ENCODE measurements at regions not wholly inside any gene's neighbourhood (a gene's known extent, or its start where the extent isn't known, plus 50 kb on each side); places are given as distances from the start of the nearest gene placed in this dataset.
"Not testable (repeated sequence)": the region's sequence is repeated elsewhere in the genome, so short reads cannot be mapped to it uniquely, and the experiment has no call there.

DNA sequence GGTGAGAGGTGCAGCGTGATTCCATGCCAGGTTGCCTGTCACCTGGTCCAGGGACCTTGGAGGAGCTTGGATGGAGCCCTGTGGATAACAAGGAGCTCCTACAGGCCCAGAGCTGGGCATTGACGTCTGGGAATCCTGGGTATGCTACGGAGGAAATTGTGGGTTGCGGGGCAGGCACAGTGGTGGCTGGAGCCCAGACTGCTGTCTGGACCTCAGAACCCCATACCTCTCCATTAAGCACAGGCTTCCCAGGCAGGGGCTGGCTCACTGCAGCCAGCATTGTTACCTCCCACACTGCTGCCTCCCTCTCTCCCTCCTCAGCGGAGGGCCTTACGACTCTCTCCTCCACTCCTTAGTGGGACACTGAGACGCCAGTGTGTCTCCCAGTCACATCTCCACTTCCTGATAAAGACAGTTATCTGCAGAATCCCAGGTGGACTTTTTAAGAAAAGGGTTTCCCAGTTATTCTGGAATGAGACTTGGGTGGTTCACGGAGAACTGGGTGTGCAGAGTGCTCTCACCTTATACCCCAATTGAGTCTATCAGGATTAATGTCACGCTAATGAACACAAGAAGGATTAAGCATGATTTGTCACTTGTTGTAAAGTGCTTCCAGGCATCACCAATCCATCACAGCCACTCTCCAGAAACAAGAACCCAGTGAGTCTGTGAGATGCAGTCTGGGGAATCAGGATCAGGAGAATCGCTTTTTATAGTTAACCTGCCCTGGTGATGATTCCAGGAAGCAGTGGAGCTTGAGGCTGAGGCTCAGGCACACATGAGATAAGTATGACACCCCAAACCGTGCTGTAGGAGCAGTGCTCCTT lies 309.4 kb downstream of the RPS24 start:
- DNase-seq (ENCODE audit: low spot score) = no peak

GRCh38 chr10:78344257-78344656 lies 310.6 kb downstream of the RPS24 start:
- not testable (repeated sequence) for DNase-seq (ENCODE audit: low spot score)

GRCh38 chr10:78345515-78345914 lies 311.9 kb downstream of the RPS24 start:
- not testable (repeated sequence) for DNase-seq (ENCODE audit: low spot score)

DNA sequence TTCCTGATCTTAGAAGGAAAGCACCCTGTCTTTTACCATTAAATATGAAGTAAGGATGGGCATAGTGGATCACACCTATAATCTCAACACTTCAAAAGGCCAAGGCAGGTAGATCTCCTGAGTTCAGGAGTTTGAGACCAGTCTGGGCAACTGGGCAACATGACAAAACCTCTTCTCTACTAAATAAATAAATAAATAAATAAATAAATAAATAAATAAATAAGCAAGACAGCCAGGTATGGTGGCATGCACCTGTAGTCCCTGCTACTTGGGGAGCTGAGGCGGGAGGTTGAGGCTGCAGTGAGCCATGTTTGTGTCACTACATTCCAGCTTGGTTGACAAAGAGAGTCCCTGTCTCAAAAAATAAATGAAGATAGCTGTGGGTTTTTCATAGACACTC lies 313.1 kb downstream of the RPS24 start:
- DNase-seq (ENCODE audit: low spot score) = no peak

- DNase-seq (ENCODE audit: low spot score) = no peak
Measured at GRCh38 chr10:78348411-78349164, 314.9 kb downstream of the RPS24 start.

DNA sequence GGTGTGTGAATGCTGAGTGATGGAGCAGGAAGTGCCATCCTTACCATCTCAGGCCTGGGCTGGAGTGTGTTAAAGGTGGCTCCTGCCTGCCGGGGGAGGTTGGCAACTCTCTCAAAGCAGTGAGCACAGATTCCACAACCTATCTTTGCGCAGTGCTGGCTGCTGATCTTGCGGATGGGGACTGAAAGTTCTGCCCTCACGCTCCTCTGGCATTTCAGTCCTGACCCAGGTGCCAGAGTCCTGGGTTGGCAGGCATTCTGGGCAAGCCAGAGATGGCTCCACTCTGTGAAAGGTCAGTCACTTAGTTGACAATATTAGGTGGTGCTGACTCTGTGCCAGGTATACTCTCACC lies 315.5 kb downstream of the RPS24 start:
- DNase-seq (ENCODE audit: low spot score) = no peak

DNA sequence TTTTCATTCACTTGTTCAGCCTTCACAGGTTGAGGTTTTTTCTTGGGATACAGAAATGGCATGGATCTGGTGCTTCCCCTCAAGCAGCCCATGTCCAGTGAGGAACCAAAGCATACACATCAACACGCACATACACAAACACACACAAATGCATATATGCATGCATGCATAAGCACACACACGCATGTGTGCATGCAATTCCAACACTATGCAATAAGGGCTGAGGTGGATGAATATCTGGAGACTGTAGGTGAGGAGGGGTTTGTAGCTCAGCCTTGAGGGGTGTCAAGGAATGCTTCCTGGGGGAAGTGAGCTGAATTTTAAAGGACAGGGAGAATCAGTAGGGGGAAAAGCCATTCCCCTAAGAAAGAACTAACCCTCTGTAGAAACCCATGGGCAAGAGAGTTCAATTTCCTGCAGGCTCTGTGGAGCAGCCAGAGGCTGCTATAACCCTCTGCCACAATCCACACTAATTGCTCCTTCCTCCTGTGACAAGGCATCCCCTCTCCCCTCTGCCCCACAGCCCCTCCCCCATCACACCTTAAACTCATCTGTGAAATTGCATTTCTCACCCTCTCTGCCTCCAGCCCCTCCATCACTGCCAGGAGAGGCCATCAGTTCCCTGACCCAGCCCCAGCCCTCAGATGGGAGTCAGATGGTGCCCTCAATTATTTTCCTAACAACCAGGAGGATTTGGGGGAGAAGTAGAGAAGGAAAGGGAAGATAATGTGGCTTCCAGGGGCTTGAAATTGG lies 316.4 kb downstream of the RPS24 start:
- no peak for DNase-seq (ENCODE audit: low spot score)

- DNase-seq (ENCODE audit: low spot score) = no peak
Measured at GRCh38 chr10:78351283-78351682, 317.6 kb downstream of the RPS24 start.

DNA sequence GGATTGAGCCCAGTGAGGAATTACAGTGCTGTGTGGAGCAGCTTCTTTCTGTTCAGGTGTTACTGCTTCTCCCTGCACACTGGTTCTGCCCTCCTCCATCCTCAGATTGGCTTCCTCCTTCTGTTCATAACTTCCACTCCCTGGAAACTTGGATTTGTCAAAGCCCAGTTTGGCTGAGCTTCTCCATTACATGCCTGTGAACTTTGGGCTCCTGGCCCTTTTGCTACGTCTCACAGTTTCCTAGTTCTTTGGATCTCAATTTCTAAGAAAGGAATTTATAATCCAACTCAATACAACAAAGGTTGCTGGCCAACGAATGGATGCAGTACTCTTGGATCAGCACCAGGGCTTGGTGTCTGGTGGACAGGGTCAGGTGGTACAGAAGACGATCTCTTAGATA lies 318.1 kb downstream of the RPS24 start:
- DNase-seq (ENCODE audit: low spot score) = no peak

DNA sequence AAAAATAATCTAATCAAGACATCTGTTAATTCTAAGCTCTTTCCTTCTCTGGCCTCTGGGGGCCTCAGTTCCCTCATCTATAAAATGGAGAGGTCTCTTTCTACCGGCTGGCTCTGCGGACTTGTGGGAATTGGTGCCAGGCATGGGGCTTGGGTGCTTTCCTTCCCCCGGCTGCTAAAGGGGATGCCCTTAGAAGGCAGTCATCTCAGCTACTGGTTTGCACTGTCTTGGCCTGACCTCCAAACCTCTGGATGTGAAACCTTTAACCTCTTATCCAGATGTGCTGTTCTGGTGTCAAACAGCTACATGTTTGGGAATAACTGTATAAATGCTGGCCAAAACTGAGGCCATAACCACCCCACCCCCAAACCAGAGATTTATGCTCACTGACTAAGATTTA lies 320.0 kb downstream of the RPS24 start:
- DNase-seq (ENCODE audit: low spot score) = no peak

DNA sequence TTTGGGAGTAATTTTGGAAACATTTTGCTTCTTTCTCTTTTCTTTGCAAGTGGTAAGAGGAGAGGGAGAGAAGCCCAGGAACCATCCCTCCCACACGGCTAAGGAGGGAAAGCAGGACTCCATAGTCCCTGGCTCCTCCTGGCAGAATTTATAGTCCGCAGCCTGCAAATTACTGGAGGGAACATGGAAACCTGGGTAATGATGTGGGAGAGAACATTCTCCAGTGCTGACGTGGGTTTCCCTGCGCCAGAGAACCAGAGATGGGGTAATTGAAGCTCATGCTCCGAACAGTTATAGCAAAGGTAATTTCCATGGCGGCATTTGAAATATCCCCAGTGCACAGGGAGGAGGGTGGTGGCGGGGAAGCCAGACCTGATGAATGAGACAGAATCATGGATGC lies 320.4 kb downstream of the RPS24 start:
- DNase-seq (ENCODE audit: low spot score) = no peak

- no peak for DNase-seq (ENCODE audit: low spot score)
Measured at GRCh38 chr10:78356291-78356900, 322.7 kb downstream of the RPS24 start.

DNA sequence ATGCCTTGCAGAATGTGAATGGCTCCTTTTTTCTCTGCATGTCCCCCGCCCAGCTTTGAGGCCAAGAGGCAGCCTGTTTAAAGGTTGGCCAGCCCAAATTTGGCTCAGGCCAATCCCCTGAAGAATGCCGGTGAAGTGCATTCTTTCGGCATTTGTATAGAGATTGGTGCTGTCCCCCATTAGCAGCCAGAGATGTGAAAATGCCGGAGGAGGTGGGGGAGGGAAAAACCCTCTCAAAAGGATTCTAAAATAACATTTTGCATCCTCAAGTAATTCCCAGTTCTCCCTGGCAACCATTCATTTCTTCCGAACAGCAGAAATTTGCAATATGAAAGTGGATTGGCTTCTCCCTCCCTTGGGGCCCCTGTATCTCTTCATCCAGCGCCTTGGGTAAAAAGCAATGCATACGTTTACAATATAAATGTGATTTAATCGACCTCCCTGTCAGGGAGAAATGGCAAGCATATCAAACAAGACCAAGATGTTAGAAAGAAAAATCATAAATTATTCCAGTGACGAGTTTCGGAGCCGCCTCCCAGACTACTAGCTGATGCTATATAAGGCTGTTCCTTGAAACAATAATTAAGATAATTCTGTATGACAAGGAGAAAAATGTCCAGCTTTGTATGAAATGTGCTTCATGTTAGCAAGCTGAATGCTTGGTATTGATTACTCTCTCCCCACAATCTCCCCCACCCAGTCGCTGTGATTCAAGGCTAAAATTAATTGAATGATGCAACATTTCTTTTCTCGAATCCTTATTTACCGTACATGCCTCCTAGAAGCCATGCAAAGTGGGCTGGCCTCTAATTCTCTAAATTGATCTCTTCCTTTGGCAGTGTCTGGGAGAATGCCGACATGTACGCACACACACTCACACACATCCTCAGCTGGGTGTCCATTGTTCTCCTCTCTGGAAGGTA lies 323.7 kb downstream of the RPS24 start:
- no peak for DNase-seq (ENCODE audit: low spot score)

GRCh38 chr10:78358351-78358750 lies 324.7 kb downstream of the RPS24 start:
- DNase-seq (ENCODE audit: low spot score) = no peak

DNA sequence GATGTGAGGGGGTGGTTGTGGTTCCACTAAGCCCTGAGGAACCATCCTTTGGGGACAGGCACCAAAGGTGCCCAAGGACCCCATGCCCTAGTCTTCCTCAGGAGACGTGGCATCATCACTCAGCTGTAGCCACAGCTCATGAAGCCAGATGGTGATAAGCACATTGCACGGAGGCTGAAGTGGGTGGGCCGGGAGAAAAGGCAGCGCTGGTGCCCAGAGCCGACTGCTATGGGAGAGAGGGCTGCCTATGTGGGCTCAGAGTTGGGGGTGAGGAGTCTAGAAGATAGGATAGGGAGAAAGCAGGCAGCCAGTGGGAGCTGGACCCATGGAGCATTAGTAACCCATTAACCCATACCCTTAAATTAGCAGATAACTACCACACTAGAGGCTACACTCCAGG lies 325.3 kb downstream of the RPS24 start:
- no peak for DNase-seq (ENCODE audit: low spot score)

DNA sequence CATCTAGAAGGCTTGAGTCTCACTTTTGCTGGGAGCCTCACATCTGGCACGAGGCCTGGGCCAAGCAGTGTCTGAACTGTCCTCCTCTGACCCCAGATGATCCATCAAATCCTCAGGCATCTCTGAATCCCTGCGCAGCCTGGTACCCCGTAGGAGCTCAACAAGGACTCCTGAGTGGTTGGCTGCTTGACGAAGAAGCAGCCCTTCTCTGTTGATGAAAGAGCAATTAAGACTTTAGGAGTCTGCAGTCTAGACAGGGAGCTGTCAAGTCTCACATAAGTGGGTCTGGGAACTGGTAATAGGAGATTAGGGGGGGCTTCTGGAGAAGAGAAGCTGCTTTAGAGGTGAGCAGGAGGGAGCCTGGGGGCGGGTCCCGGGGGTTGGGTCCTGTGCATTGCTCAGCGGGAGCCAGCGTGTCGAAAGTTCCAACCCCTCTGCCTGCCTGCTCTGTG lies 326.0 kb downstream of the RPS24 start:
- DNase-seq (ENCODE audit: low spot score) = no peak

- DNase-seq (ENCODE audit: low spot score) = no peak
Measured at GRCh38 chr10:78360284-78360683, 326.6 kb downstream of the RPS24 start.

- DNase-seq (ENCODE audit: low spot score) = no peak
Measured at GRCh38 chr10:78361031-78361430, 327.4 kb downstream of the RPS24 start.

- no peak for DNase-seq (ENCODE audit: low spot score)
Measured at GRCh38 chr10:78362406-78363022, 328.9 kb downstream of the RPS24 start.

- no peak for DNase-seq (ENCODE audit: low spot score)
Measured at GRCh38 chr10:78363190-78363589, 329.5 kb downstream of the RPS24 start.

DNA sequence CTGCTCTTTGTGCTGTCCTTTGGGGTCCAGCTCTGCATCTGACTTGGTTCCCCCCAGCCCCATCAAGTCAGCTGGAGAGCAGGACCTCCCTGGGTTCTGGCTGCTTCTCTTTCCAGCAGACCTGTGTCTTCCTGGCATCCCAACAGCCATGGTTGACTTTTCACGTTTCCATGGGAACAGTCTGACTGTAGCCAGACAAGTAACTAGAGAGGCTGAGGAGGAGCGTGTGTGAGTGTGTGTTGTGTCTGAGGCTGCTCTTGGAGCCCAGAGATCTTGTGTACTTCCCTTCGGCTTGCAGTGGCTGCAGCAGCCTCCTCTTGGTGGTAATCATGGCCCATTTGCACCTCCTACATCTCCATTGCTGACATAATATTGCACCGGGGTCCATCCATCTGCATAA lies 332.0 kb downstream of the RPS24 start:
- no peak for DNase-seq (ENCODE audit: low spot score)
